ENCODE measurements at regions not wholly inside any gene's neighbourhood (a gene's known extent, or its start where the extent isn't known, plus 50 kb on each side); places are given as distances from the start of the nearest gene placed in this dataset.

DNA sequence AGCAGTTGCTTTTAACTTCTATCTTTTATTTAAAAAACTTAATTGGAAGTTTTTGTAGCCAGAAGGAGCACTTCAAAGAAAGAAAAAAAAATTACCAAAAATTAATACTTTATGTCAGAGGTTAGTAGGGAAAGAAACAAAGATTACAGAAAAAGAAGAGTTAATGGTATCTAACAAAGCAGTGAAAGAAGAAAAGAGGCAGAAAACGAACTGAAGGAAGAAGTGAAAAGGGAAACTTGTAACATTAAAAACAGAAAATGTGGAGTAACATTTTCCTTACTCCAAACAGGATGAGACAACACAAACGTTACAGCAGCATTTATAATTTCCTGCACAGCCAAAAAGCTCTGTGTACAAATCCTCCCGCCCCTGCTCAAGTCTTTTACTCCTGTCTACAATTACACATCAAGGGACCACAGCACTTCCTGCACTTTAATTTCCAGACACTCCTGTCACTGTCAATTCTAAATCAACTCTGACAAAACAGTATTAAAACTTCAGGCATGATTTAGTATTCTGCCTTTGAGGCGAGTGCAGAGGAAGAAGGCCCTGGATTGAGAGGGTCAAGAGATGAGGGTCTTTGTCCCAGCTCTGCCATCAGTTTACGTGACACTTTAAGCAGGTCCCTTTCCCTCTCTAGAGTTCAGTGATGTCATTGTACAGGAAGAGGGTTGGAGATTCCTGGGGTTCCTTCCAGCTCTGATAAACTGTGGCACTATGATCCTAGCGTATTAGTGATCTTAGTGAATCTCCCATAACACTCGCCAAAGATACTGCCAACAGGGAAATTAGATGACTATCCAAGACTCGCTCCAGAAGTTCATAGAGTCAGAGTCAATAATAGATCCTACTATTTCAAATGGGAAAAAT, 53.2 kb upstream of the LSM14A start:
- ChIA-PET CTCF (interaction anchor here (0.8 to 2.3 kb wide), 2 partner anchors 22 to 26 kb away, joined by 3 to 7 read pairs; no protein-coding TSS in a partner anchor), POLR2A (interaction anchor here (0.8 to 3.2 kb wide), 2 partner anchors 7 to 15 kb away, joined by 3 to 9 read pairs; no protein-coding TSS in a partner anchor)
- TF ChIP-seq SUZ12 (IDR thresholded peaks at IDR 0.05) (no peak), SP1 (IDR thresholded peaks at IDR 0.05) (no peak), NFRKB (IDR thresholded peaks at IDR 0.05) (no peak), ARNT (IDR thresholded peaks at IDR 0.05) (no peak), ZNF384 (IDR thresholded peaks at IDR 0.05) (no peak), TARDBP (IDR thresholded peaks at IDR 0.05) (no peak), FOXM1 (IDR thresholded peaks at IDR 0.05; ENCODE audit: borderline replicate concordance) (no peak), ELF4 (IDR thresholded peaks at IDR 0.05) (no peak), FOXA1 (IDR thresholded peaks at IDR 0.05) (no peak), CTBP1 (IDR thresholded peaks at IDR 0.05; ENCODE audit: borderline replicate concordance) (no peak), L3MBTL2 (conservative IDR thresholded peaks at IDR 0.05) (no peak), LEF1 (IDR thresholded peaks at IDR 0.05; ENCODE audit: borderline replicate concordance) (no peak), FOXK2 (IDR thresholded peaks at IDR 0.05) (no peak), BHLHE40 (IDR thresholded peaks at IDR 0.05; ENCODE audit: borderline replicate concordance) (no peak)
- TF ChIP-seq, protein P1, sequence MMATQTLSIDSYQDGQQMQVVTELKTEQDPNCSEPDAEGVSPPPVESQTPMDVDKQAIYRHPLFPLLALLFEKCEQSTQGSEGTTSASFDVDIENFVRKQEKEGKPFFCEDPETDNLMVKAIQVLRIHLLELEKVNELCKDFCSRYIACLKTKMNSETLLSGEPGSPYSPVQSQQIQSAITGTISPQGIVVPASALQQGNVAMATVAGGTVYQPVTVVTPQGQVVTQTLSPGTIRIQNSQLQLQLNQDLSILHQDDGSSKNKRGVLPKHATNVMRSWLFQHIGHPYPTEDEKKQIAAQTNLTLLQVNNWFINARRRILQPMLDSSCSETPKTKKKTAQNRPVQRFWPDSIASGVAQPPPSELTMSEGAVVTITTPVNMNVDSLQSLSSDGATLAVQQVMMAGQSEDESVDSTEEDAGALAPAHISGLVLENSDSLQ (IDR thresholded peaks at IDR 0.05) = no peak
- DNase-seq (ENCODE audit: extremely low spot score) = no peak

DNA sequence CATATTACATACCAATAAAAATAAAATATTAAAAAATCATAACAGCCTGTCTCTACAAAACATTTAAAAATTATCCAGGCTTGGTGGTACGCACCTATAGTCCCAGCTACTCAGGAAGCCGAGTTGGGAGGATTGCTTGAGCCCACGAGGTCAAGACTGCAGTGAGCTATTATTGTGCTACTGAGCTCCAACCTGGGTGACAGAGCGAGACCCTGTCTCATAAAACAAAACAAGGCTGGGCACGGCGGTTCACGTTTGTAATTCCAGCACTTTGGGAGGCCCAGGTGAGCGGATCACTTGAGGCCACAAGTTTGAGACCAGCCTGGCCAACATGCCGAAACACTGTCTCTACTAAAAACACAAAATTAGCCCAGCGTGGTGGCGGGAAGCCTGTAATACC, 52.2 kb upstream of the LSM14A start:
- no peak for TF ChIP-seq FOXK2 (IDR thresholded peaks at IDR 0.05)
- no peak for TF ChIP-seq SP1 (IDR thresholded peaks at IDR 0.05)
- no peak for TF ChIP-seq SUZ12 (IDR thresholded peaks at IDR 0.05)
- no peak for TF ChIP-seq L3MBTL2 (conservative IDR thresholded peaks at IDR 0.05)
- TF ChIP-seq TARDBP (IDR thresholded peaks at IDR 0.05) = no peak
- no peak for TF ChIP-seq ZNF384 (IDR thresholded peaks at IDR 0.05)
- TF ChIP-seq ELF4 (IDR thresholded peaks at IDR 0.05) = no peak
- TF ChIP-seq NFRKB (IDR thresholded peaks at IDR 0.05) = no peak
- TF ChIP-seq LEF1 (IDR thresholded peaks at IDR 0.05; ENCODE audit: borderline replicate concordance) = no peak
- TF ChIP-seq BHLHE40 (IDR thresholded peaks at IDR 0.05; ENCODE audit: borderline replicate concordance) = no peak
- no peak for TF ChIP-seq HDGF (IDR thresholded peaks at IDR 0.05; ENCODE audit: borderline replicate concordance)
- ChIA-PET CTCF (interaction anchor here (2.3 kb wide), 1 partner anchor 21 kb away, joined by 7 read pairs; no protein-coding TSS in a partner anchor), POLR2A (interaction anchor here (3.2 kb wide), 1 partner anchor 14 kb away, joined by 9 read pairs; no protein-coding TSS in a partner anchor)
- no peak for DNase-seq (ENCODE audit: extremely low spot score)

DNA sequence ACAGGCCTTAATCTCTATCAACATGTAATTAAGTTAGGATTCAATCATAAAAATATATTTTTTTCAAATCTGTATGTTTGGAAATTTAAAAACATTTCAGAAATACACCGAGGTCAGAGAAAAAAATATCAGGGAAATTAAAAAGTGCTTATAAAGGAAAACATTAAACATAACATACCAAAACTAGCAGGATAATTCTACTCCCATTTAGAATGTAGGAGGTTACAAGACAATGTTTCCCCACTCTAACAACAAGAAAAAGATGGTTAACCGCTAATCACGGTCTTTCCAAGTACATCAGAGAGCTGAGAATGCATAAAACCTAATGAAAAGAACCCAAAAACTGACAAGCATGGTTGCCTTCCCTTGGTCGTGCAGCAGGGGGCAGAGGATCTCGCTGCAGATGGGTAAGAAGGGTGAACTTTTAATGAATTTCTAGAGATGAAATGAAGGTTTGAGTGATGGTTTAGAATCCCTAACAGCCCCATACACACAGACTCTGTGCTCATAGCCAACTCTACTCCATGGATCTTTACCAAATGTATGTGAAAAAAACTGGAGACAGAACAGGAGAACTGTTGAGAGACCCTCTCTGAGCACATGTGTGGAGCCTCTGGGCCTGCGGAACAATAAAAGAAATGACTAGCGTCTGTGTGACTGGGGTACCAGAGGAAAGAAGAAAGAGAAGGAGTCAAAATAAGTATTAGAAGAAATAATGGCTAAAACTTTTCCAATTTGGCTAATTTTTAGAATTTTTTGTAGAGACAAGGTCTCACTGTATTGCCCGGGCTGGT, 51.3 kb upstream of the LSM14A start:
- CTCF ChIA-PET = interaction anchor here (0.7 to 2.3 kb wide), 3 partner anchors 11 to 20 kb away, joined by 3 to 7 read pairs (median 4); no protein-coding TSS in a partner anchor
- POLR2A ChIA-PET = interaction anchor here (3.2 kb wide), 1 partner anchor 14 kb away, joined by 9 read pairs; no protein-coding TSS in a partner anchor
- TF ChIP-seq LEF1 (IDR thresholded peaks at IDR 0.05; ENCODE audit: borderline replicate concordance) (no peak), ELF4 (IDR thresholded peaks at IDR 0.05) (no peak), FOXA1 (IDR thresholded peaks at IDR 0.05) (no peak), HDGF (IDR thresholded peaks at IDR 0.05; ENCODE audit: borderline replicate concordance) (no peak), CTBP1 (IDR thresholded peaks at IDR 0.05; ENCODE audit: borderline replicate concordance) (no peak), SUZ12 (IDR thresholded peaks at IDR 0.05) (no peak), L3MBTL2 (conservative IDR thresholded peaks at IDR 0.05) (no peak), ARNT (IDR thresholded peaks at IDR 0.05) (no peak), FOXM1 (IDR thresholded peaks at IDR 0.05; ENCODE audit: borderline replicate concordance) (no peak), SP1 (IDR thresholded peaks at IDR 0.05) (no peak), TARDBP (IDR thresholded peaks at IDR 0.05) (no peak), FOXK2 (IDR thresholded peaks at IDR 0.05) (no peak), ZNF384 (IDR thresholded peaks at IDR 0.05) (no peak), BHLHE40 (IDR thresholded peaks at IDR 0.05; ENCODE audit: borderline replicate concordance) (no peak), NFRKB (IDR thresholded peaks at IDR 0.05) (no peak)
- TF ChIP-seq, protein P1 (IDR thresholded peaks at IDR 0.05) = no peak
- peak; percentile 61 for DNase-seq (ENCODE audit: extremely low spot score)

Measured in HEK293T (cell line).